Activated CD8-positive, alpha-beta memory T cell treated with anti-CD3 and anti-CD28 coated beads, Interleukin-2, amount 10 ng/mL, durations not matched to agents 7 days and 5 days (primary cell): ENCODE measurements at regions not wholly inside any gene's neighbourhood (a gene's known extent, or its start where the extent isn't known, plus 50 kb on each side); places are given as distances from the start of the nearest gene placed in this dataset.
"Not testable (repeated sequence)": the region's sequence is repeated elsewhere in the genome, so short reads cannot be mapped to it uniquely, and the experiment has no call there.

ENCODE experiments used
- ATAC-seq: fragments of 150-1000 bp; cut with Tn5 transposase; one replicate; pipeline ENCODE4 v1.10.0; 2021; ENCODE audit warnings: moderate library complexity
- CTCF ChIA-PET: fragments of 350-600 bp; sonication (Branson Sonifier 250); formaldehyde crosslinking; loops from one replicate; lab custom pipeline; 2021; ENCODE audit warnings: antibody characterized with exemption; lab: Charles Lee
- DNase-seq: peaks from one replicate; pipeline ENCODE4 v3.0.0-alpha.2; 2020
- H3K27ac Mint-ChIP-seq: one replicate; pipeline ENCODE4 v1.8.0; 2021; ENCODE audit warnings: mild to moderate bottlenecking, mixed read lengths
- H3K27me3 Mint-ChIP-seq: one replicate; pipeline ENCODE4 v1.8.0; 2021; ENCODE audit warnings: mixed read lengths
- H3K36me3 Mint-ChIP-seq: one replicate; pipeline ENCODE4 v1.8.0; 2021; ENCODE audit warnings: mild to moderate bottlenecking, mixed read lengths
- H3K4me1 Mint-ChIP-seq: one replicate; pipeline ENCODE4 v1.8.0; 2021; ENCODE audit warnings: mixed read lengths
- H3K4me3 Mint-ChIP-seq: one replicate; pipeline ENCODE4 v1.8.0; 2021; ENCODE audit warnings: mild to moderate bottlenecking, moderate library complexity, mixed read lengths
- H3K9me3 Mint-ChIP-seq: one replicate; pipeline ENCODE4 v1.8.0; 2022; ENCODE audit warnings: low read depth, mixed read lengths

GRCh38 chr13:87168390-87168789 is 502.8 kb upstream of the SLITRK5 start:
- Mint-ChIP-seq H3K27ac (no peak overlapping the region), H3K4me1 (no peaks in the 10 kb centered on the region), H3K36me3 (no peaks in the 10 kb centered on the region), H3K4me3 (no peak overlapping the region), H3K9me3 (peaks cover 3% of the 10 kb centered on the region), H3K27me3 (no peaks in the 10 kb centered on the region)
- CTCF ChIA-PET: no interaction called here
- ATAC-seq: no peak
- no peak for DNase-seq

DNA sequence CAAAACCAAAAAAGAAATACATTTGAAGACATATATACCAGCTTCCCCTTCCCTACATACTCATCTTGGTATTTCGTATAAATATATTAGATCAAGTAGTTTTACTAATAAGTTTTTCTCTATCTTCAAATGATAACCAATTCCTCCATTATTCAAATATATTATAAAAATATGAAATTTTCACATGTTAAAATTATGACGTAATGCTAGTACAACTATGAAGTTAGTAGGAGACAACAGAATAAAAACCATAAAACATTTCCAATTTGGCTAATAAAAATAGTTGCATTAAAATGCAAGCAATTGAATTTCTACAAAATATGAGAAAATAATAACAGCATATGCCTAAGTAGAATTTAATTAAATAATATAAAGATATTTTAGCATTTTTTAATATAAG is 501.8 kb upstream of the SLITRK5 start:
- ATAC-seq: no peak
- no peaks in the 10 kb centered on the region for H3K4me1 Mint-ChIP-seq
- CTCF ChIA-PET: no interaction called here
- H3K36me3 Mint-ChIP-seq: no peaks in the 10 kb centered on the region
- no peak for DNase-seq
- peaks cover 3% of the 10 kb centered on the region for H3K9me3 Mint-ChIP-seq
- H3K27me3 Mint-ChIP-seq: no peaks in the 10 kb centered on the region
- no peak overlapping the region for H3K27ac Mint-ChIP-seq
- H3K4me3 Mint-ChIP-seq: no peak overlapping the region

DNA sequence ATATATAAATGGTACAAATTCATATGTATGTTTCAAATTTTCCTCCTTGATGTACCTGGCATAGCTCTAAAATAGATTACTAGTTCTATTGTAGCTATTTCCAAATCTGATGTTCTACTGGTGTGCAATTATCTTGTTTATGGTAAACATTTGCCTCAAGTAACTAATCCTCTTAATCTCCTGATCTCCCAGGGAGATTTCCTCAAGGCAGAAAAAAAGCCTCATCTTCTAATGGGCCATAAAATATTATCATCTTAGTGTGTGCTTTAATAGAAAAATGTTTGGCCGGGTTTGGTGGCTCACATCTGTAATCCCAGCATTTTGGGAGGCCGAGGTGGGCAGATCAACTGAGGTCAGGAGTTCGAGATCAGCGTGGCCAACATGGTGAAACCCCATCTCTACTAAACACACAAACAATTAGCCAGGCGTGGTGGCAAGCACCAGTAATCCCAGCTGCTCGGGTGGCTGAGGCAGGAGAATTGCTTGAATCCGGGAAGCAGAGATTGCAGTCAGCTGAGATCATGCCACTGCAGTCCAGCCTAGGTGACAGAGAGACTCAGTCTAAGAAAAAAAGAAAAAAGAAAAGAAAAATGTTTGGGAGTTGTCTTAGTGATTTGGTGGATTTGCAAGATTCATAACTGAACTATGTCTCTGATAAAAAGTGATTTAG is 498.9 kb upstream of the SLITRK5 start:
- DNase-seq (no peak), ATAC-seq (no peak)
- Mint-ChIP-seq H3K9me3 (no peaks in the 10 kb centered on the region), H3K27me3 (no peaks in the 10 kb centered on the region), H3K4me1 (no peaks in the 10 kb centered on the region), H3K4me3 (no peak overlapping the region), H3K27ac (no peak overlapping the region), H3K36me3 (no peaks in the 10 kb centered on the region)
- CTCF ChIA-PET: no interaction called here

DNA sequence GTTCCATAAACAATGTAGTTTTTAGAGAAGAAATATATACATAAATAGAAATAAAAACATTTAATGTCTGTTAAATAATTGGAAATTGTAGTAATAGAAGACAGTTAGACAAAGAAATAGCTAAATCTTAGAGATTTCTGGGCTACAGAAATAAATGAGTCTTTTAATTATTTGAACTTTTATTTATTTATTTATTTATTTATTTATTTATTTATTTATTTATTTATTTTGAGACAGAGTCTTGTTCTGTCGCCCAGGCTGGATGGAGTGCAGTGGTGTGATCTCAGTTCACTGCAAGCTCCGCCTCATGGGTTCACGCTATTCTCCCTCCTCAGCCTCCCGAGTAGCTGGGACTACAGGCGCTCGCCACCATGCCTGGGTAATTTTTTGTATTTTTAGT is 486.0 kb upstream of the SLITRK5 start:
- not testable (repeated sequence) for H3K27me3 Mint-ChIP-seq

GRCh38 chr13:87186647-87187046 is 484.5 kb upstream of the SLITRK5 start:
- H3K4me1 Mint-ChIP-seq, ATAC-seq, H3K4me3 Mint-ChIP-seq, H3K36me3 Mint-ChIP-seq, H3K9me3 Mint-ChIP-seq, DNase-seq, H3K27me3 Mint-ChIP-seq, CTCF ChIA-PET, H3K27ac Mint-ChIP-seq: not testable (repeated sequence)

More for the DNA sequence above, 486.0 kb upstream of the SLITRK5 start:
- H3K4me3 Mint-ChIP-seq, H3K9me3 Mint-ChIP-seq, ATAC-seq, H3K27ac Mint-ChIP-seq, CTCF ChIA-PET, H3K36me3 Mint-ChIP-seq, H3K4me1 Mint-ChIP-seq, DNase-seq: not testable (repeated sequence)

DNA sequence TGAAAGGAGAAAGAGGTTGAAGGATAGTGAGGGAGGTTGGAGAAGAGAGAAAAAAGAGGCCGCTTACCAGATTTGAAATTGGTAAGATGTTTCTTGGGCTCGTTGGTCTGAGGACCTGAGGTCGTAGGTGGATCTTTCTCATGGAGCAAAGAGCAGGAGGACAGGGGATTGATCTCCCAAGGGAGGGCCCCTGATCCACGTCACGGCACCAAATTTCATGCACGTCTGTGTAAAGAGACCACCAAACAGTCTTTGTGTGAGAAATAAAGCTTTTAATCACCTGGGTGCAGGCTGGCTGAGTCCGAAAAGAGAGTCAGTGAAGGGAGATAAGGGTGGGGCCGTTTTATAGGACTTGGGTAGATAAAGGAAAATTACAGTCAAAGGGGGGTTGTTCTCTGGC is 479.7 kb upstream of the SLITRK5 start:
- H3K36me3 Mint-ChIP-seq, ATAC-seq, CTCF ChIA-PET, DNase-seq, H3K27me3 Mint-ChIP-seq, H3K4me1 Mint-ChIP-seq, H3K9me3 Mint-ChIP-seq, H3K4me3 Mint-ChIP-seq, H3K27ac Mint-ChIP-seq: not testable (repeated sequence)

DNA sequence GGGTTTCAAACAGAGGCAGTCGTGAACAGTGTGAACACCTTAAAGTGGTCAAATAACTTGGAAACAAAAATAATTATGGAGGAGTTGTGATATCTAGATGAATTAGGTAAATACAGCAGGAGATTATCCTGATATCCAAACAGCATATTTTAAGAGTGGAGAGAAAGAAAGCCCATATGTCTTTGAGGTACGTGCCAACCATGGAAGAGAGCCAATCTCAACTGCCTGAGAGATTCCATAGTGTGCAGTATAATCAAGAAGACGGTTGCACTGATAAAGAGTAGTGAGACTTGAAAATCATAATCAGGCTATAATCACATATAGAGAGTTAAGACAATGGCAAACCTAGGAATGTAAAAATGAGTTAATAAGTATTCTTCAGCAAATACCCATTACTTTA is 472.8 kb upstream of the SLITRK5 start:
- Mint-ChIP-seq H3K36me3 (no peaks in the 10 kb centered on the region), H3K4me3 (no peak overlapping the region), H3K27me3 (no peaks in the 10 kb centered on the region), H3K4me1 (no peaks in the 10 kb centered on the region), H3K9me3 (peaks cover 2% of the 10 kb centered on the region), H3K27ac (no peak overlapping the region)
- DNase-seq (no peak), ATAC-seq (no peak)
- CTCF ChIA-PET: no interaction called here

GRCh38 chr13:87206708-87207107 is 464.5 kb upstream of the SLITRK5 start:
- H3K4me1 Mint-ChIP-seq: no peaks in the 10 kb centered on the region
- no peak overlapping the region for H3K4me3 Mint-ChIP-seq
- CTCF ChIA-PET: no interaction called here
- DNase-seq (no peak), ATAC-seq (no peak)
- H3K27me3 Mint-ChIP-seq: no peaks in the 10 kb centered on the region
- no peaks in the 10 kb centered on the region for H3K36me3 Mint-ChIP-seq
- no peak overlapping the region for H3K27ac Mint-ChIP-seq
- H3K9me3 Mint-ChIP-seq: peaks cover 2% of the 10 kb centered on the region

GRCh38 chr13:87207280-87208003 is 463.7 kb upstream of the SLITRK5 start:
- H3K9me3 Mint-ChIP-seq: peaks cover 2% of the 10 kb centered on the region
- no peaks in the 10 kb centered on the region for H3K36me3 Mint-ChIP-seq
- no peak for ATAC-seq
- H3K27me3 Mint-ChIP-seq: no peaks in the 10 kb centered on the region
- no peak for DNase-seq
- CTCF ChIA-PET: no interaction called here
- no peaks in the 10 kb centered on the region for H3K4me1 Mint-ChIP-seq
- no peak overlapping the region for H3K4me3 Mint-ChIP-seq
- no peak overlapping the region for H3K27ac Mint-ChIP-seq

DNA sequence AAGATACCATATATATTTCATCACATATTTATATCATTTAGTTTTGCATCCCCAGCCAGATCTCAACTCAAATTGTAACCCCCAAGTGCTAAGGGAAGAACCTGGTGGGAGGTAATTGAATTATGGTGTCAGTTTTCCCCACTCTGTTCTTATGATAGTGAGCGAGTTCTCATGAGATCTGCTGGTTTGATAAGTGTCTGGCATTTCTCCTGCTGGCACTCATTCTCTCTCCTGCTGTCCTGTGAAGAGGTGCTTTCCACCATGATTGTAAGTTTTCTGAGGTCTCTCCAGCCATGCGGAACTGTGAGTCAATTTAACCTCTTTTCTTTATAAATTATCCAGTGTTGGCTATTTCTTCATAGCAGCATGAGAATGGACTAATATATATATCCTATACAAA is 462.5 kb upstream of the SLITRK5 start:
- CTCF ChIA-PET: no interaction called here
- Mint-ChIP-seq H3K27me3 (no peaks in the 10 kb centered on the region), H3K4me3 (no peak overlapping the region), H3K9me3 (peaks cover 5% of the 10 kb centered on the region), H3K27ac (no peak overlapping the region), H3K4me1 (no peaks in the 10 kb centered on the region), H3K36me3 (no peaks in the 10 kb centered on the region)
- DNase-seq (no peak), ATAC-seq (no peak)

DNA sequence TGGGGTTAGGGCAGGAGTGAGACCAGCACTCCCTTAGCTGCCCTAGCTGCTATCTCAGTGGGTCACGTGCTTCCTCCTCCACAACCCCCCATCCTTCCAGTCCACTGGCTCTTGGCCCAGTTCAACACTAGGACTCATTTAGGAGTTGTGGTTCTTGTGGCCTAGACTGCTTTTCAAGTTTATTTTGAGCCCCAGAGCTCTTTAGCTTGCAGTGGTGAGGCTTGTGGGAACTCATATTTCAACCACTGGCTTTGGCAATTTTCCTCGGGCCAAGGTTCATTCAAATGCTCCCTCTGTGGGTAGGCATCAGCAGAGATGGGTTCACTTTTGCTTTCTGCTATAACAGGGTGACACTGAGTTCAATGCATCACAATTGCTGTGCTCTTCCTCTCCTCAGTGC is 436.2 kb upstream of the SLITRK5 start:
- Mint-ChIP-seq H3K4me1 (no peaks in the 10 kb centered on the region), H3K9me3 (peaks cover 17% of the 10 kb centered on the region), H3K27ac (no peak overlapping the region), H3K4me3 (no peak overlapping the region), H3K36me3 (no peaks in the 10 kb centered on the region), H3K27me3 (no peaks in the 10 kb centered on the region)
- no peak for ATAC-seq
- no peak for DNase-seq
- CTCF ChIA-PET: no interaction called here

DNA sequence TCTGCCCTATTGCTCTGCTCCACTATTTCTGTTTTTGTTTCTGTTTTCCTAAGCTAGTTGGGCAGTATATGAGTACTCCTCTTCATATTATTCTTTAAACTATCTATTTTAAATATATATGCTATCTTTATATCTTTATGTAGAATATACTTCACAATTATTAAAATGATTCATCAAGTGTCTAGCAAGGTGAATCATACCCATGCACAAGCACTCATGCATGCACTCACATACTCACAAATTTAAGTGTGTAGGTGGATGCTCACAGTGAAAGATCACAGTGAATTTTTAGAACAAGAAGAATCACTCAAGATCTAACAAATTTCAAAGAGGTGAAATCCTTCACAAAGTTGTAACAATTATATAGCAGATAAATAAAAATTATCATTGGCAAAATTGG is 435.6 kb upstream of the SLITRK5 start:
- Mint-ChIP-seq H3K27me3 (no peaks in the 10 kb centered on the region), H3K4me3 (no peak overlapping the region), H3K36me3 (no peaks in the 10 kb centered on the region), H3K27ac (no peak overlapping the region), H3K9me3 (peaks cover 16% of the 10 kb centered on the region), H3K4me1 (no peaks in the 10 kb centered on the region)
- ATAC-seq: no peak
- CTCF ChIA-PET: no interaction called here
- no peak for DNase-seq

DNA sequence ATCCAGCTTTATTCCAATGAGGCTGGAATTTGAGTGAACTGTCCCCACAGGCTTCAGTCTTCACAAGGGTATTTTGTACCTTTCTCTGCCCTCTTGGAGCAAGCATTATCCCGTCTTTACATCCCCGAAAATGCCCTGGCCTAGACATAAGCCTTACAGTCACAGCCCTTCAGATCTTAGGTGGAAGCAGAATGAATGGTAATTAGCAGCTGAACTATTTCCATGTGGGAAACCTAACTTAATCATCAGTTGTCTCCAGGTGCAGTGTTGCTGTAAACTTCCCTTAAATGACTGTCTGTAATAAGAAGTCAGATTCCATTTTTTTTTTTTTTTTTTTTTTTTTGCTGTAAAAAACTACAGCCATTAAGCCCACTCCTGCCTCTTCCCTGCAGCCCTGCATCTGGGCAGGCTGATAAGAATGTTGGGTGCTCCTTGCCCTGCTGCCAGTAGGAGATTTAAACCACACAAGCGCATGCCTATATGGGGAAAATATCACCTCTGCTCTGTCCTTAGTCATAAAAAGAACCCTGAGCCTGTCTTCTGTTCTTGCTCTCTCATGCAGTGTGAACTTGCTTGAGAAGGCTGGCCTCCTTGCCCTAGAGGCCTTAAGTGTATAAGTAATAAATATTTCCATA is 426.8 kb upstream of the SLITRK5 start:
- ATAC-seq (no peak), DNase-seq (no peak)
- Mint-ChIP-seq H3K27ac (no peak overlapping the region), H3K4me1 (no peaks in the 10 kb centered on the region), H3K27me3 (no peaks in the 10 kb centered on the region), H3K4me3 (no peak overlapping the region), H3K36me3 (no peaks in the 10 kb centered on the region), H3K9me3 (peaks cover 3% of the 10 kb centered on the region)
- CTCF ChIA-PET: no interaction called here

DNA sequence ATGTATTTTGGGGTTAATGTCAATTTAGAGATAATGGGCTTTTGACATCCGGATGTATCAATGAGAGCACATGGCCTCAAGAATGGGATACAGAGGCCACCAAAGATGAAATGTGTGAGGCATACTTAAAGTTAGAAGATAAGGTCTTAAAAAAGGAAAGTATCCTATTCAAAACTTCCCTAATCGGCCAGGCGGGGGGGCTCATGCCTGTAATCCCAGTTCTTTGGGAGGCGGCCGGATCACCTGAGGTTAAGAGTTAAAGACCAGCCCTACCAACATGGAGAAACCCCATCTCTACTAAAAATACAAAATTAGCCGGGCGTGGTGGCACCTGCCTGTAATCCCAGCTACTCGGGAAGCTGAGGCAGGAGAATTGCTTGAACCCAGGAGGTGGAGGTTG is 421.3 kb upstream of the SLITRK5 start:
- H3K4me1 Mint-ChIP-seq, DNase-seq, CTCF ChIA-PET, ATAC-seq, H3K27me3 Mint-ChIP-seq, H3K36me3 Mint-ChIP-seq, H3K4me3 Mint-ChIP-seq, H3K27ac Mint-ChIP-seq, H3K9me3 Mint-ChIP-seq: not testable (repeated sequence)
